Inferior parietal cortex (tissue), 1 donor: ENCODE measurements at regions not wholly inside any gene's neighbourhood (a gene's known extent, or its start where the extent isn't known, plus 50 kb on each side); places are given as distances from the start of the nearest gene placed in this dataset.
"Not testable (repeated sequence)": the region's sequence is repeated elsewhere in the genome, so short reads cannot be mapped to it uniquely, and the experiment has no call there.

Experiments
- DNase-seq: peaks from one replicate; pipeline ENCODE4 v3.0.0-alpha.2; 2016; ENCODE audit errors: extremely low spot score

DNA sequence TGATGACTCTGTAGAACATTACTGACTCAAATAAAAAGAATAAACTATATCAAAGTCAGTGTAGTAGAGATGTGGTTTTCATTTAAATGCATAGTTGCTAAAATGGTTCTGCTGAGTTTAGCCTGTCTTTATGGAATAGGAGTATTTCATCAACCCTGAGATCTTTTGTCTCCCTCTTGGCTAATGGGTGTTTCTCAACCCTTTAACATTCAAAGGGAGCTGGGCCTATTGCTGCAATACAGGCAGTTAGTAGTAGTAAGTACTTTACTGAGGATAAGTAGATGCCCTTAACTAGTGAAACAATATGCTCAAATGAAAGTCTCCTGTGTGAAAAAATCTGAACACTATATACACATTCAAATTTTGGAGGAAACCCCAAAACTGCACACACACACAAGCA, 184.7 kb upstream of the TTC14 start:
- no peak for DNase-seq

DNA sequence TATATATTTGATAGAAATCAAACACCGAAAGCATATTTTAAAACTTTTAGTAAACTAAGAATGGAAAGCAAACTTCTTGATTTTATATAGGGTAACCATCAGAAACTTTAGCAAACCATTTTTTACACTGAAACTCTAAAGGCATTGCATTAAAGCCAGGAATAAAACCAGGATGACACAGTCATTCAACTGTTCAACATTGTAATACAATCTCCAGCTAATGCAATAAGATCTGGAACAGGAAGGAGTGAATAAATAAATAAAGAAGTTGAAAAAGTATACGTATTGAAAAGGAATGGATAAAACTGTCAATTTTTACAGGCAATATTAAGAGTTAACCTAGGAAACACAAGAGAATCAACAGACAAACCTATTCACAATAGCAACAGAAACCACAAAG, 181.9 kb upstream of the TTC14 start:
- no peak for DNase-seq

DNA sequence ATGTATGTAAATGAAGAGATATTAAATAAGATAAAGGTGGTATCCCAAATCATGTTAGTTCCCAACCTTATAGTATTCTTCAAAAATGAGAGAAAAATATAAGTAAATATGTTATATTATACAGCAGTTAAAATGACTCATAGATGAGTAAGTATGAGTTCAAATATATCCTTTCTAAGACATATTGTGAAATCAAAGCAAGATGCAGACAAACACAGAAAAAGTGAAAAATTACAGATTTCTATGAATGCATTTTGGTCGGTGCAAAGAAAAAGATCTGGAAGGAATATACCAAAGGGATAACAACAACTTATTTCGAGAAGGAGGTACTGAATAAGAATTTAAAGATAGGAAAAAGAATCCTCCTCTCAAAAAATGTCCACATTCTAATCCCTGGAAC, 181.2 kb upstream of the TTC14 start:
- DNase-seq, result no peak

DNA sequence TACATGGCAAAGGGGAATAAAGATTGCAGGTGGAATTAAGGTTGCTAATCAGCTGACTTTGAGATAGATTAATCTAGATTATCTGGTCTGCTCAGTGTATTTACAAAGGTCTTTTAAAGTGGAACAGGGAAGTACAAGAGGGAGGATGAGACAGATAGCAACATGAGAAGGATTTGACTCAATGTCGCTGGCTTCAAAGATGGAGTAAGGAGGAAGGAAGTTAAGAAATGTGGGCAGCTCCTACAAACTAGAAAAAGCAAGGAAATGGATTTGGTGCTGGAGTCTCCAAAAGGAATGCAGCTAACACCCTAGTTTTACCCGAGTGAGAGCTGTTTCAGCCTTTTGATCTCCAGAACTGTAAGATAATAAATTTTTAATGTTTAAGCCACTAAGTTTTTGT, 180.7 kb upstream of the TTC14 start:
- DNase-seq, result no peak

DNA sequence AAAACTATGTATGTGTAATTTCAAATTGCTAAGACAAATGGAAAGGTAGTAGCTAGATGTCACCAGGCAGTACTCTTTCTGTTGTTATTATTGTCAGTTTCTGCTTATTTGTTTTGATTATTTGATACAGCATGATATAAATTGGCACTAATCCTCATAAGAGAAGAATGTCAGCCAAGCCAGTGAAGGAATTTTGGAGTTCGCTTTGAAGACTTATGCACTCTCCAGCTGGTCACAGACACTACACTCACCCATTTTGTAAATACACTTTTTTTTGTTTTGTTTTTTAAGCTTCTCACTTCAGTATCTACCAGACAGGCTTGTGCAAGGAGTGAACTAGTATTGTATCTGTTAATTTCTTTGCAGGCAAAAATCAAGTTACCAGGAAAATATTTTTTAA, 180.2 kb upstream of the TTC14 start:
- DNase-seq, result no peak

- not testable (repeated sequence) for DNase-seq
Measured at GRCh38 chr3:180424305-180424704, 177.7 kb upstream of the TTC14 start.

DNA sequence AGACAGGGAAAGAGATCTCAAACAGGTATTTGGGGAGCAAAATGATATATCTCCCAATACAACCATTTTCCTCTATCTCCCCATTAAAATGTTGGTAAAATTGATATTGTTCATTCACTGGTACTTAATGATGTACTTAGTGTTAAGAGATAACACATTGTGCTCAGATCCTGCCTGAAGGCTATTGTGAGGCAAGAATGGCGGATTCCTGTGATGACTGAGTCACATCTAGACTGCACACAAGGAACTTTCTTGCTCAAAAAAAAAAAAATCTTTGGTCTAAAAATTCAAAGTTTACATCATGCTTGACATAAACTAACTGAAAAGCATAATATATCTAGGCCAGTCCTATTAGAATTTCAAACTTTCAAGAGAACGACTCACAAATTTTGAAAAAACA, 171.1 kb upstream of the TTC14 start:
- DNase-seq, result no peak

- no peak for DNase-seq
Measured at GRCh38 chr3:180433152-180433551, 168.8 kb upstream of the TTC14 start.

DNA sequence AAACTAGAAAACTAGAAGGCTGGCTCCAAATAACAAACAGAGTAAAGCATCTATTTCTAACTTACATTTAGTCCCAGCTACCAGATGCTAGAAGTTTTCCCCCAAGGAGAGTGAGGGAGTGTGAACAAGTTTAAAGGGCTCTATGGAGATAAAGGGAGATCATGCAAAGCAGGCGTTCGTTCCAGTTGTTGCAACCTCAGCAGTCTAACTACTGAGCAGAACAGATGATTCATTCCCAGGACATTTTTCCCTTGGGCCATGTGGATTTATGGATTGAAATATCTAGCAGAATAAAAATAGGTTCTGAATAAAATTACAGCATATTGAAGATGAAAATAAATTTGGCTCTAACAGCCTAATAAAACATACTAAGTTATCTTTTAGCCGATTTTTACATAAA, 154.8 kb upstream of the TTC14 start:
- no peak for DNase-seq

DNA sequence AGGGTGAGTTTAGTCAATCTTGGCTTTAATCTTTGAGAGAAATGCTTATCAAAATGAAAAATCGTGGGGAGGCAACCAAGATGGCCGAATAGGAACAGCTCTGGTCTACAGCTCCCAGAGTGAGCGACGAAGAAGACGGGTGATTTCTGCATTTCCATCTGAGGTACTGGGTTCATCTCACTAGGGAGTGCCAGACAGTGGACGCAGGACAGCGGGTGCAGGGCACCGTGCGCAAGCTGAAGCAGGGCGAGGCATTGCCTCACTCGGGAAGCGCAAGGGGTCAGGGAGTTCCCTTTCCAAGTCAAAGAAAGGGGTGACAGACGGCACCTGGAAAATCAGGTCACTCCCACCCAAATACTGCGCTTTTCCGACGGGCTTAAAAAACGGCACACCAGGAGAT, 153.6 kb upstream of the TTC14 start:
- not testable (repeated sequence) for DNase-seq

- DNase-seq, result no peak
Measured at GRCh38 chr3:180457225-180457624, 144.7 kb upstream of the TTC14 start.

DNA sequence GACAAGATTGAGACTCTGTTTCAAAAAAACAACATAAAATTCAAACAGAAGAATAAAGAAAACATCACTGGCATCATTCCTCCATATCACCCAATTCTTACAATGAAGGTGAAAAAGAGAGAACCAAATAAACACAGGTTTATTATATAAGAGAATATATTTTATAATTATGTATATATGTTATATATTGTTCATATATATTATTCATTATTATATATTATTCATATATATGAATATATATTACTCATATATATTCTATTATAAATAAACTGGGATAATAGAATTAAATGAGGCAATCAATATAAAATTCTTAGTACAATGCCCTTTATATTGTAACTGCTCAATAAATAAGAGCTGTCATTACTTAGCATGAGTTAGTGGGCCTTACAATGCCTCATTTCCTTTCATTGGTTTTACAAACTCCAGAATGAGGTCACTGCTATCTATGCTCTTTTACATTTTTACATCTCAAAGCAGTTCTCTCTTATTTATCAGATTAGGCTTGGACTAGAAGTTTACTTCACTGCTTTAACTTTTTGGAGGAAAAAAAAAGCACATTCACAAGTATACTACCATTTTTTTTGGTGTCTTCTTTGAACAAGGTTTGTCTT, 135.5 kb upstream of the TTC14 start:
- DNase-seq, result no peak

- no peak for DNase-seq
Measured at GRCh38 chr3:180467177-180467576, 134.8 kb upstream of the TTC14 start.

DNA sequence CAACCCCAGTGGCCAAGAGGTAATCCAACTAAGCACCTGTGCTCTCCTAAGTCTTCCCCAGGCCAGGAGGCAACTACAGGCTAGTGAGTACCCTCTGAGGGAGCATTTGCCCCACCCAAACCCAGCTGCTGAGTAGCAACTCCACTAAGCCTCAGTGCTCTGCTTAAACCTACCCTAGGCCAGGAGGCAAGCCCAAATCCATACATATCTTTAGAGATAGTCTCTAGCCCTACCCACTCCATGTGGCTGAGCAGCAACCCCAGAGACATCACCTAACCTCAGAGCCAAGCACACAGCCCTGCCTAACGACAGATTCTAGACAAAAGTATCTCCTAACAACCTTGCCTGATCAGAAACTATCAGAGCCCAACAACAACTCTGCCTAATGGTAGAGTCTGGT, 132.8 kb upstream of the TTC14 start:
- DNase-seq, result no peak

DNA sequence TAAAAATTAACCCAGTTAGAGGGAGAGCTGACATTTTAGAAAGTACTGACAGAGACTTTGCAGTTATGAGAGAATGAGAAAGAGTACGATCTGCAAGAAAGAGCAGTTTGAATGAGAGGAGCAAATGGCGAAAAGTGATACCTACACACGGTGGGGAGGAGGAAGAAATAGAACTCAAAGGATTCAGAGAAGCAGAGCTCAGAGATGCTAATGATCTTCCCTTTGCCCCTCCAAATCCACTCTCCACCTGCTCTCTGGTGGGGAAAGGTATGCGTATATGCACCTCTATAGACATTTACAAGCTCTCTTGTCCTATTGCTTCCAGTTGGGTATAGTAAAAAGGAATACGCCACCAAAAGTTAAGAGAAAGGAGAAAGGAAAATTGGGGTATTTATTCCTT, 123.3 kb upstream of the TTC14 start:
- DNase-seq, result no peak

DNA sequence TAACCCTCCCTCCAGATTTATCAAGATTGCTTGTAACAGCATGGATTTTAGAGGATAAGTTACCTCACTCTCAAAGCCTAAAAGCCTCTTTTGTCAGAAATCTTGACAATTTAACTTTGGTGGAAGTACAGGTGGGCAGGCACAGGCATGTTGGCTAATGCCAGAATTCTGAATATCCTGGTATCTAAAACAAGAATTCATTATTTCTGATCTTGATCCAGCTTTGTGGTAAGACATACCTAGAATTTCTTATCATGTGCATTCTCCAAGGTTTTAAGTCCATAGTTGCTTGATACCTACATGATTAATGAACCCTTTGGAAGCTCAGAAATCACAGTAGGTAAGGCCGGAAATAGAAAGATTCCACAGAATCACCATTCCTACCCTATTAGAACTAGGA, 109.9 kb upstream of the TTC14 start:
- no peak for DNase-seq

GRCh38 chr3:180496995-180497394, 105.0 kb upstream of the TTC14 start:
- no peak for DNase-seq

- DNase-seq, result no peak
Measured at GRCh38 chr3:180516368-180516767, 85.6 kb upstream of the TTC14 start.

- no peak for DNase-seq
Measured at GRCh38 chr3:180523040-180523439, 78.9 kb upstream of the TTC14 start.

- no peak for DNase-seq
Measured at GRCh38 chr3:180528843-180529242, 73.1 kb upstream of the TTC14 start.

DNA sequence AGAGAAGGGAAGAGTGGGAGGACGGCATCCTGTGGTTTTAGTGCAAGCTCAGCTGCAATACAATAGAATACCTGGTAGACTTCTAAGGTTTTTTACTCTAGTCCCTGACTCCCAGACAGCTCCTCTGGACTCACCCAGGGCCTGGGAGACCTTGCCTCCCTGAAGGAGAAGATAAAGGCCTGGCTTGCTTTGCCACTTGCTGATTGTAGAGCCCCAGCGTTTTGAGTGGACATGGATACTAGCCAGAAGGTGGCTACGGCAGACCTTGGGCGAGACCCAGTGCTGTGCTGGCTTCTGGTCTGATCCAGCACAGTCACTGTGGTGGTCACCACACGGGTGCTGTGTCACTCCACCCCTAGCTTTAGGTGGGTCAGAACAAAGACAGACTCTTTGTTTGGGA, 72.2 kb upstream of the TTC14 start:
- no peak for DNase-seq

DNA sequence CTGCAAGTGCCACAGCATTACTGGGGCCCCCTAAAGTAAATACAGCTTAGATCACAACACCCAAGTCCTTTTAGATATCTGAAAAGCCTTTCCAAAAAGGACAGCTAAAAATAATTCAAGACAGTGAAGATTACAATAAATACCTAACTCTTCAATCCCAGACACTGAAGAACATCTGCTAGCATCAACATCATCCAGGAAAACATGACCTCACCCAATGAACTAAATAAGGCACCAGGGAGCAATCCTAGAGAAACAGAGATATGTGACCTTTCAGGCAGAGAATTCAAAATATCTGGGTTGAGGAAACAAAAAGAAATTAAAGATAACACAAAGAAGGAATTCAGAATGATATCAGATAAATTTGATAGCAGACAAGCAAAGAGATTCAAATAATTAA, 71.7 kb upstream of the TTC14 start:
- DNase-seq, result no peak

DNA sequence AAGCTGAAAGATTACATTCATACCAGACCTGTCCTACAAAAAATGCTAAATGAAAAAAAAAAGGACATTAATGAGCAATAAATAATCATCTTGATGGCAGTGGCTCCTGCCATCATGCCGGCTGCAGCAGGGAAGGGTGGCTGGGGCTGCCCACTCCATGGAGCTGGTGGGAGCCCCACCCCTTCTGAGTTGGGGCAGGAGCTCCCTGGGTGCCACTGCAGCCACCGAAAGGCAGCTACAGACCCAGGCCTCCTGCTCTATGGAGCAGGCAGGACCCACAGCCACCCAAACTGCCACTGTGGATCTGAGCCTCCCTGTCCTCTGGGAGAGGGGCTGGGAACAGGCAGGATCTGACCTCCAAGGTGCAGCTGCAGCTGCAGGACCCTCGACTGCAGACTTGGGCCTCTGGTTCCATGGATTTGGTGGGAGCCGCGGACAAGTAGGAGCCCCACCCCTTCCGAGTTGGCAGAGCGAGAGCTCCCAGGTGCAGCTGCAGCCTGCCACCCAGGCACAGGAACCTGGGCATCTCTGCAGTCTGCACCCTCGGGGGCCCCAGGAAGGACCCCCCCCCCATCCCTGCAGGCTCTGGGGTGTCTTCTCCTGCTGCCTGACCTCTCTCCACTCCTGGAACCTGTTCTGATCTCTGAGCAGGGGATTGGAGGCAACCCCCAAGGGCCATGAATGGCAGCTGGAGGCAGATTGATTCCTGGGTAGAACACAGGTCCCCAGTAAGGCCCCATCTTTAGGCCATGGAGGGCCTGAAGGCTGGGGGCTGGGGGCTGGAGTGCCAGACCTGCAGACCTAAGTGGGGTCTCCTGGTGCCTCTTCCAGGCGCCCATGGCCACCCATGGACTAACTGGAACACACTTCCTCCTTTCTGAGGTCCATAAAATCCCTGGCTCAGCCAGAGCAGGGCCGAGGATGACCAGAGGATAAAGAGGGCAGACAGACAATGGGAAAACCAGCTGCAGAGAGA, 70.4 kb upstream of the TTC14 start:
- DNase-seq, result no peak
